H7 (cell line): ENCODE measurements at regions not wholly inside any gene's neighbourhood (a gene's known extent, or its start where the extent isn't known, plus 50 kb on each side); places are given as distances from the start of the nearest gene placed in this dataset.

Experiments used
- DNase-seq: peaks from one replicate; pipeline ENCODE4 v3.0.0; 2012
- H3K27me3 ChIP-seq: 2 replicates; pipeline ENCODE4 v1.6.0; 2011; ENCODE audit warnings: mild to moderate bottlenecking, low read length; ENCODE audit not compliant: control insufficient read depth, insufficient read depth
- H3K36me3 ChIP-seq: replicated peaks from 2 replicates; pipeline ENCODE4 v1.5.1; 2011; ENCODE audit warnings: low read length; ENCODE audit not compliant: control insufficient read depth, insufficient read depth
- H3K4me3 ChIP-seq: 2 replicates; pipeline ENCODE4 v1.5.1; 2011; ENCODE audit warnings: low read depth, mild to moderate bottlenecking, control low read depth, low read length, moderate library complexity; ENCODE audit not compliant: insufficient read depth

GRCh38 chr12:124660851-124661250 is 93.4 kb upstream of the NCOR2 start:
- Histone ChIP-seq H3K4me3 (no peak overlapping the region), H3K36me3 (no peaks in the 10 kb centered on the region), H3K27me3 (no peaks in the 10 kb centered on the region)
- DNase-seq, result no peak

- no peaks in the 10 kb centered on the region for H3K27me3 ChIP-seq
- H3K36me3 ChIP-seq, result no peaks in the 10 kb centered on the region
- no peak for DNase-seq
- no peak overlapping the region for H3K4me3 ChIP-seq
These were observed 91.5 kb upstream of the NCOR2 start for GRCh38 chr12:124658806-124659402.

- Histone ChIP-seq H3K36me3 (no peaks in the 10 kb centered on the region), H3K4me3 (no peak overlapping the region), H3K27me3 (no peaks in the 10 kb centered on the region)
- no peak for DNase-seq
These were observed 90.9 kb upstream of the NCOR2 start for GRCh38 chr12:124658302-124658701.

GRCh38 chr12:124656947-124657434 is 89.6 kb upstream of the NCOR2 start:
- Histone ChIP-seq H3K27me3 (no peaks in the 10 kb centered on the region), H3K36me3 (no peaks in the 10 kb centered on the region), H3K4me3 (no peak overlapping the region)
- no peak for DNase-seq

GRCh38 chr12:124655698-124656516 is 88.5 kb upstream of the NCOR2 start:
- H3K27me3 ChIP-seq, result no peaks in the 10 kb centered on the region
- H3K4me3 ChIP-seq, result no peak overlapping the region
- peak; percentile 89 for DNase-seq
- H3K36me3 ChIP-seq, result no peaks in the 10 kb centered on the region

GRCh38 chr12:124655048-124655697 is 87.8 kb upstream of the NCOR2 start:
- H3K4me3 ChIP-seq, result no peak overlapping the region
- peak; percentile 83 for DNase-seq
- H3K36me3 ChIP-seq, result no peaks in the 10 kb centered on the region
- no peaks in the 10 kb centered on the region for H3K27me3 ChIP-seq

GRCh38 chr12:124654666-124655047 is 87.2 kb upstream of the NCOR2 start:
- DNase-seq, result no peak
- no peaks in the 10 kb centered on the region for H3K27me3 ChIP-seq

GRCh38 chr12:124653169-124653931 is 85.9 kb upstream of the NCOR2 start:
- Histone ChIP-seq H3K27me3 (no peaks in the 10 kb centered on the region), H3K36me3 (no peaks in the 10 kb centered on the region), H3K4me3 (no peak overlapping the region)
- peak; percentile 59 for DNase-seq

More at GRCh38 chr12:124654666-124655047, 87.2 kb upstream of the NCOR2 start:
- H3K4me3 ChIP-seq, result no peak overlapping the region
- no peaks in the 10 kb centered on the region for H3K36me3 ChIP-seq

- Histone ChIP-seq H3K36me3 (no peaks in the 10 kb centered on the region), H3K4me3 (no peak overlapping the region), H3K27me3 (no peaks in the 10 kb centered on the region)
- DNase-seq, result no peak
These were observed 85.2 kb upstream of the NCOR2 start for GRCh38 chr12:124652661-124653060.

- Histone ChIP-seq H3K36me3 (no peaks in the 10 kb centered on the region), H3K4me3 (no peak overlapping the region), H3K27me3 (no peaks in the 10 kb centered on the region)
- no peak for DNase-seq
These were observed 84.3 kb upstream of the NCOR2 start for GRCh38 chr12:124651516-124652273.

GRCh38 chr12:124650912-124651311 is 83.5 kb upstream of the NCOR2 start:
- no peaks in the 10 kb centered on the region for H3K27me3 ChIP-seq
- H3K36me3 ChIP-seq, result no peaks in the 10 kb centered on the region
- H3K4me3 ChIP-seq, result no peak overlapping the region
- DNase-seq, result no peak

- H3K36me3 ChIP-seq, result no peaks in the 10 kb centered on the region
- H3K27me3 ChIP-seq, result no peaks in the 10 kb centered on the region
- no peak for DNase-seq
- no peak overlapping the region for H3K4me3 ChIP-seq
These were observed 81.4 kb upstream of the NCOR2 start for GRCh38 chr12:124648710-124649384.

GRCh38 chr12:124647316-124647715 is 79.9 kb upstream of the NCOR2 start:
- Histone ChIP-seq H3K4me3 (no peak overlapping the region), H3K27me3 (no peaks in the 10 kb centered on the region), H3K36me3 (no peaks in the 10 kb centered on the region)
- no peak for DNase-seq
